ENCODE measurements at regions not wholly inside any gene's neighbourhood (a gene's known extent, or its start where the extent isn't known, plus 50 kb on each side); places are given as distances from the start of the nearest gene placed in this dataset.

DNA sequence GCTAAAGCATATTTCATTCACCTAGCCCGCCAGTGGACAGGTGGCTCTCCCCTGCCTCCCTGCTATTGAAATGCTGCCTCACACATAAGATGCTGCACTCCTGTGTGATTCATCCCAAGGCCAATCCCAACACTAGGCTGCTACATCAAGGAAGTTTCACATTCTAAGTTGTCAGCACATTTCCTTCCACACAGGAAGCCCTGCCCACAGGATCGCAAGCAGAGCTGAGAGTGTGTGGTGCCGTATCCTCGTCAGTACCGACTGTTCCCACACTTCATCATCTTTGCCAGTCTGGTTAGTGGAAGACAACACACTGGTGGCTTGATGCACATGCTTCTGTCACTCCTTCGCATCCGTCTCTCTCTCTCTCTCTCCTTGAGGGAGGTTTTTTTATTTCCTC, 194.3 kb upstream of the PPP2R2D start:
- ATAC-seq (replicated peaks), result no peak
- Mint-ChIP-seq H3K36me3 (ENCODE audit: low read depth) (no peaks in the 10 kb centered on the region), H3K9me3 (peaks cover 5% of the 10 kb centered on the region)

DNA sequence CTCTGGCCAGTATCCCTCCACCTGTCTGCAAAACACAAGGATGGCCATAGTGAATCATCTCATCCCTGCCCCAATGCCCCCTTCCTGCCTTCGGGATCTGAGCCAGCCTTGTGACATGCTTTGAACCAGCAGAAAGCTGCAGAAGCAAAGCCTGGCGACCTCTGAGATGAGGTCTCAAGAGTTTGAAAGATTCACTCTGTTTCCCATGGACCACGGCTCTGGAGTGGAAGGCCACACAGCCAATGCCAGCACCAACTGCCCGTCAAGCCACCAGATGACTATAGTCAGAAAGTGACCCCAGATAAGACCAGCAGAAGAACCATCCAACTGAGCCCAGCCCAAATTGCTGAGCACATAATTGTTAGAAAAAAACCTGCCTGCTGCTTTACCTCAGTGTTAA, 193.9 kb upstream of the PPP2R2D start:
- Mint-ChIP-seq H3K9me3 (peaks cover 5% of the 10 kb centered on the region), H3K36me3 (ENCODE audit: low read depth) (no peaks in the 10 kb centered on the region), H3K27ac (no peak overlapping the region), H3K4me3 (no peak overlapping the region), H3K27me3 (peaks cover 16% of the 10 kb centered on the region), H3K4me1 (no peaks in the 10 kb centered on the region)
- ATAC-seq (replicated peaks), result no peak

More for the DNA sequence above, 194.3 kb upstream of the PPP2R2D start:
- no peak overlapping the region for H3K4me3 Mint-ChIP-seq
- H3K27me3 Mint-ChIP-seq, result peaks cover 16% of the 10 kb centered on the region
- no peak overlapping the region for H3K27ac Mint-ChIP-seq
- H3K4me1 Mint-ChIP-seq, result no peaks in the 10 kb centered on the region

DNA sequence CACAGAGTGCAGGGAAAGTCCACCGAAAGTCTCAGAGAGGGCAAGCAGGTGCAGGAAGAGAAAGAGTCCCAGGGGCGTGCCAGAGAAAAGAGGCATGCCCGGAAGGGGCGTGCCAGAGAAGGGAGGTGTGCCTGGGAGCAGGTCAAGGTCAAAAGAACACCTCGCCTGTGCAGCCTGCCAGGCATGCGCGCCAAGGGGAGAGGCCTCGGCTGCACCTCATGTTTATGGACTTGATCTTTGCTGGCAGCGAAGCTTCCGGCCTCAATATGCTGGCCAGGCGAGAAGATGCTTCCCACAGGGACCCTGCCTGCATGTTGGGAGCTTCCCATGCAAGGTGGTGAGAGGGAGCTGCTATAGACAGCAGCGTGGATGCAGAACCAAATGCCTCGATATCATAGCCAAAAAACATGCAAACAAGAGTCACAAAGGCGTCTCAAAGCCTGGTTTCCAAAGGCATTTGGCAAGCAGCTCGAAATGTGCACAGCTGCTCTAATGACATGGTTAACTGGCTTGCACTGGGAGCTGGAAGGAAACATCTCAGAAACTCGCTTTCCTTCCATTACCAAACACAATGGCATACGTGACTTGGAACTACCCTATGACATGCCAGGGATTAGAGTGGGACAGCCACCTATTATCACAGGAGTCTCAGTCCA, 192.5 kb upstream of the PPP2R2D start:
- Mint-ChIP-seq H3K4me3 (no peak overlapping the region), H3K27me3 (peaks cover 13% of the 10 kb centered on the region), H3K36me3 (ENCODE audit: low read depth) (no peaks in the 10 kb centered on the region), H3K4me1 (no peaks in the 10 kb centered on the region), H3K27ac (no peak overlapping the region), H3K9me3 (peaks cover 5% of the 10 kb centered on the region)
- ATAC-seq (replicated peaks), result no peak

DNA sequence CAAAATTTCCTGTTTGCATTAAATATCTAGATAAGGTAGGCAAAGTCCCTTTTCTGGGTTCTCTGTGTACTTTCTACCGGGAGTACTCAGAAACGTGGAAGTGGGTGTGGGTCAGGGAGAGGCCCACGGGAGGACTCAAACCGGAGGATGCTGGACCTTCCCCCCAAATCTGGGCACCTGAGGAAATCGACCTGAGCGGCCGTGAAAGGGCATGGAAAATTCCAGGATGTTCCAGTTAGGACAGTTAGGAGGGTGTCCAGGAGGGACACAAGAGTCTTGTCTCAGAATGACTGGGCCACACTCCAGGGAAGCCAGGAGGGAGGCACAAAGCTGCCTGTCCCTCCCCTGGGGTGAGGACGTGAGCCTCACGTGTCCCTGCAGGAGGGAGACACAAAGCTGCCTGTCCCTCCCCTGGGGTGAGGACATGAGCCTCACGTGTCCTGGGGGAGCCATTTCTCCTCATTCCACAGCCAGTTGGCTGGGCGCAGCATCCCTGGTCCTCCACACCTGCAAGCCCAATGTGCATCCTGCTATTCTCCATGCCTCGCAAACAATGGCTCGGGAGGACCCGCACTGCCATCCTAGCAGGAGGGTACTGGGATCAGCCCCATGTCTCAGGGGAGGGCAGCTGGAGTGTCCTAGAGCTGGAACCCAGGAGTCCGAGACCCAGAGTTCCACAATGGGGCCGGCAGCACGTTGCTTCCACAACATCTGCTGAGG, 190.5 kb upstream of the PPP2R2D start:
- no peak for ATAC-seq (replicated peaks)
- no peak overlapping the region for H3K4me3 Mint-ChIP-seq
- H3K27ac Mint-ChIP-seq, result no peak overlapping the region
- peaks cover 9% of the 10 kb centered on the region for H3K27me3 Mint-ChIP-seq
- H3K4me1 Mint-ChIP-seq, result no peaks in the 10 kb centered on the region
- peaks cover 5% of the 10 kb centered on the region for H3K9me3 Mint-ChIP-seq
- no peaks in the 10 kb centered on the region for H3K36me3 Mint-ChIP-seq (ENCODE audit: low read depth)

DNA sequence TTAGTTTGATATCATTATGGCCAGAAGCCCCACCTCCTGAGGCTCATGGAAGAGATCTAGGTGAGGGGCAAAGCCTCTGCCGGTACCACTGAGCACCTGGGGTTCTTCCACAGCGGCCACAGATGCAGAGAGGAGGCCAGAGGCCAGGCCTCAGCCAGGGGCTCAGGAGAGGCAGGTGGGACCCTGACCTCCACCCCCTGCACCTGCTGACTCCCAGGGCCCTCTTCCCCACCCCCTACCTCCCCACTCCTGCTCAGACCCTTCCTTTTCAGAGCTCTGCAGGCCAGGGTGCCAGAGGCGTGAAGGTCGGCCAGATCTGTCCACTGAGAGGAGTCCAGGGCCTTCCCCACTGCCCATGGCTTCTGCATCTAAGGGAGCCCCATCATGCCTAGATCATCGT, 178.7 kb upstream of the PPP2R2D start:
- no peak overlapping the region for H3K27ac Mint-ChIP-seq
- no peak for ATAC-seq (replicated peaks)
- H3K27me3 Mint-ChIP-seq, result peaks cover 16% of the 10 kb centered on the region
- no peak overlapping the region for H3K4me3 Mint-ChIP-seq
- H3K36me3 Mint-ChIP-seq (ENCODE audit: low read depth), result no peaks in the 10 kb centered on the region
- H3K4me1 Mint-ChIP-seq, result no peaks in the 10 kb centered on the region
- H3K9me3 Mint-ChIP-seq, result peaks cover 10% of the 10 kb centered on the region

DNA sequence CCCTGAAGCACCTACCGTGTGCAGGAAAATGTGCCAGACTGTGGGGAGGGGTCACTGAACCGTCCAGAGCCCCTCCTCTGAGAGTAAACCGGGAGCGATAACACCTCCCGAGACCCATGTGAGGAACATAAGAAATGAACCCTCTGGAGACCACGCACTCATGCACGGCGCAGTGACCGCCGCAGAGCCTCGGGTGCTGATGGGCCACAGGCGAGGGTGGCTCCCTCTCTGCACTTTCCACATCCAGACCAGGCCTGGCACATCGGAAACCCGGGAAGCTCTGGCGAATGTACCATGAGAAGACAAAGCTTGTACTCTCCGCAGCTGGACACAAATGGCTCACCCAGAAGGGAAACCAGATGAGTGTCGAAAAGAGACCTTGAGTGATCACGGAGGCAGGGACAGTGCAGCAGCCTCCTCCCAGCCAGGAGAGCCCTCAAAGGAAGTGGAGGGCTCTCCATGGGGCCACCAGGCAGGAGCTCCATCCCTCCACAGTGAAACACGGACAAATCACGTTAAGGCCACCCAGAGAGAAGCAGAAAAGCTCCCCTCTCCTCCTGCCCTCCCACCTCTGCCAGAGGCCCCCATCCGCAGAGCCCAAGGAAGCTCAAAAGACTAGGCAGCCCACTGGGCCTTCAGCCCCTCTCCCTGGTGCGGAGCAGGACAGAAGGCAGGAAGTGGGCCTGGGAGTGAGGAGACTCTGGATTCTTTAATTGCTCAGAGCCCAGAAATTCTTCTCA, 178.1 kb upstream of the PPP2R2D start:
- no peak for ATAC-seq (replicated peaks)
- Mint-ChIP-seq H3K4me1 (no peaks in the 10 kb centered on the region), H3K27ac (no peak overlapping the region), H3K9me3 (peaks cover 10% of the 10 kb centered on the region), H3K27me3 (peaks cover 20% of the 10 kb centered on the region), H3K36me3 (ENCODE audit: low read depth) (no peaks in the 10 kb centered on the region), H3K4me3 (no peak overlapping the region)

DNA sequence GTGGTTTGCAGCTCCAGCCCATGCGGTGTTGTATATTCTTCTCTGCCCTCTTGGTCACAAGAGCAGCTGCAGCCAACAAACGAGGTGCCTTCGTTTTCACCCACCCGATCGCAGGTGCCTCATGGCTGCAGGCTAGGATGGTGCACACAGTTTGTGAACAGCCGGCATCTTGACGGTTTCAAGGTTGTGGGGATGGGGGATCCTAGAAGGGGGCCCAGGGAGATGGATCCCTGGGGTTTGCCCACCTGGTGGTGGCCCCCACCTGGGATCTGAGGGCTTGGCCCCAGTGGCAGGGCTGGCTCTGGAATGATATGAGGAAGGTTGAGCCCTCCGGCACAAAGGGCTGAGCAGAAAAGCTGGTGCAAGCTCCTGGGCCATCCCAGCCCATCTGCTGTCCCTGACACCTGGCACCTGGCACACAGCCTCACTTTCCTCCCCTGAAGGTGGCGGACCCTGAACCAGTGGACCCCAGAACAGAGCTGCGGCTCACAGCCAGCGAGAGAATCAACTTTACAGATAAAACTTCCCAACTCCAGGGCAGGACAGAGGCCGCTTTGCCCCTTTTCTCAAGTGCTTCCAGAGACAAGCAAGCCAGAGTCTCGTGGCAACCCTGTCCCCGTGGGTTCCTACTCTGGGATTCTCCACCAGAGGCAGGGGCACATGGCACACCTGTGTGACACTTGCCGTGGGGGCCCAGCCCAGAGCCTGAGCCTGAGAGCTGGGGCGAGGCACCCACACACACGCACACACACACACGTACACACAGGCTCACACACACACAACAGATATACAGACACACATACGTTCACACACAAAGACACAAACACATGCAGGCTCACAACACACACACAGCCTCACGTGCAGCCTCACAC, 177.3 kb upstream of the PPP2R2D start:
- ATAC-seq (replicated peaks), result no peak
- Mint-ChIP-seq H3K9me3 (peaks cover 7% of the 10 kb centered on the region), H3K27me3 (peaks cover 25% of the 10 kb centered on the region), H3K36me3 (ENCODE audit: low read depth) (no peaks in the 10 kb centered on the region), H3K4me3 (no peak overlapping the region), H3K4me1 (no peaks in the 10 kb centered on the region), H3K27ac (no peak overlapping the region)

DNA sequence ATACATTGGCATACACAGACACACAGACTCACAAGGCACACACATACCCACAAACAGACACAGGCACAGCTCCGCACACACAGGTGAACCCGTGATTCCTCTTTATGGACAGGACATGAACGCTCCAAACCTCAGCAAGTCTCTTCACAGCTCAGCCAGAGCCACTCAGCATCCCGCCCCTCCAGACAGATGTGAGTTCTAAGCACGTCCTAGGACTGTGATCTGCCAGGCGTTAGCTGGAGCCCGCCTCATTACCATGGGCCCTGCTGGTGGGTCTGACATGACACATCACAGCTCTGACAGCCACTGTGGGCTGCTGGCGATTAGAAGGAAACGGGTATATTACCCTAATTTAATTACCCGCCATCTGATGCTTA, 176.7 kb upstream of the PPP2R2D start:
- H3K36me3 Mint-ChIP-seq (ENCODE audit: low read depth), result no peaks in the 10 kb centered on the region
- peaks cover 25% of the 10 kb centered on the region for H3K27me3 Mint-ChIP-seq
- H3K9me3 Mint-ChIP-seq, result peaks cover 7% of the 10 kb centered on the region
- H3K4me3 Mint-ChIP-seq, result no peak overlapping the region
- no peak for ATAC-seq (replicated peaks)
- no peaks in the 10 kb centered on the region for H3K4me1 Mint-ChIP-seq
- H3K27ac Mint-ChIP-seq, result no peak overlapping the region

DNA sequence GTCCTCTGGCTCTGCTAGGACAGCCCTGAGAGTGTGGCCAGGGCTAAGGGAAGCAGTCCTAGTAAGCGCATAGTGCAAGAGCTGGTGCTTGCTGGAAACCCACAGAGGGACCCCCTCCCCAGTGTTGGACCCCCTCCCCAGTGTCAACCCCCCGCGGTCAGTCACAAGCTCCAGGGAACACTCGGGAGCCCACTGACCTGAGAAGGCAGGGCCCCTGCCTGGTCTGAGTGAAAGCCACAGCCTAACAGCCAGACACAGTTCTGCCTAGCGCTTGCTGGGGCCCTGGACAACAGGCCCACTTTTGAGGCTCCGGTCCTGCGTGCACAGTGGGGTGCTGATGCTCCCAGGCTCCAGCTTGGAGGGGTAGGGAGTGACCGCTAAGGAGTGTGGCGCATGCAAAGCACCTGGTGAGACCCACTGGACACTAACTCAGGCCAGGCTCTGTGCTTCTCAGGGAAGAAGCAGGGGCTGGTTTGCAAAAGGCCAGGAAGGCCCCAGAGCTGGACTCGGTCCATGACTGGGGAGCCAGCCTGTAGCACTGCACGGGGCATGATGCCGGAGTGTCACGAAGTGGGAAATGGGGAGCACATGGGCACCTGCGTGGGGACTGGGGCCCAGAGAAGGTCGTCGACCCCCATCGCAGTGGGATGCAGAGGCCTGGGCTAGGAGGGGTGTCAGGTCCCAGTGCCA, 175.8 kb upstream of the PPP2R2D start:
- no peaks in the 10 kb centered on the region for H3K36me3 Mint-ChIP-seq (ENCODE audit: low read depth)
- H3K27ac Mint-ChIP-seq, result no peak overlapping the region
- no peaks in the 10 kb centered on the region for H3K4me1 Mint-ChIP-seq
- H3K4me3 Mint-ChIP-seq, result no peak overlapping the region
- peaks cover 25% of the 10 kb centered on the region for H3K27me3 Mint-ChIP-seq
- peaks cover 6% of the 10 kb centered on the region for H3K9me3 Mint-ChIP-seq
- ATAC-seq (replicated peaks), result no peak

DNA sequence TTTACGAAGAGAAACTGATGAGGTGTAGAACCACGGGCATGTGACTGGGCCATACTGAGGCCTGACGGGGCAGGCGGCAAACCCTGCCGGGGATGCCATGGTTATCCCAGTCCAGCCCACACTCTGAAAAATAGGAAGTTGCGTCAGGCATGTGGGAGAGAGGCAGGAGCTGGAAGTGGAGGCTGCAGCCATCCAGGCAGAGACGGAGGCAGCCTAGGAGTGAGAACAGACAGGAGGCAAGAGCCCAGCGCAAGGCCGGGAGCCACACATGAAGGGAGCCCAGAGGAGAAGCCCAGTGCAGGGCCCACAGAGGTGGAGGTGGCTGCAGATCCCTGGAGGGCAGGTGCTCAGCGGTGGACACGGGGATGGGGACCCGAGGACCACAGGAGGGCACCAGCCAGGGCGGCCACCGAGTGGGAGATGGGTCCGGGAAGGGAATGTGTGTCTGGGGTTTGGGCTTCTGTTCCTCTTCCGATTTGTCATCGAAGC, 175.2 kb upstream of the PPP2R2D start:
- H3K27me3 Mint-ChIP-seq, result peaks cover 25% of the 10 kb centered on the region
- ATAC-seq (replicated peaks), result no peak
- no peaks in the 10 kb centered on the region for H3K4me1 Mint-ChIP-seq
- H3K36me3 Mint-ChIP-seq (ENCODE audit: low read depth), result no peaks in the 10 kb centered on the region
- no peak overlapping the region for H3K4me3 Mint-ChIP-seq
- peaks cover 4% of the 10 kb centered on the region for H3K9me3 Mint-ChIP-seq
- H3K27ac Mint-ChIP-seq, result no peak overlapping the region

DNA sequence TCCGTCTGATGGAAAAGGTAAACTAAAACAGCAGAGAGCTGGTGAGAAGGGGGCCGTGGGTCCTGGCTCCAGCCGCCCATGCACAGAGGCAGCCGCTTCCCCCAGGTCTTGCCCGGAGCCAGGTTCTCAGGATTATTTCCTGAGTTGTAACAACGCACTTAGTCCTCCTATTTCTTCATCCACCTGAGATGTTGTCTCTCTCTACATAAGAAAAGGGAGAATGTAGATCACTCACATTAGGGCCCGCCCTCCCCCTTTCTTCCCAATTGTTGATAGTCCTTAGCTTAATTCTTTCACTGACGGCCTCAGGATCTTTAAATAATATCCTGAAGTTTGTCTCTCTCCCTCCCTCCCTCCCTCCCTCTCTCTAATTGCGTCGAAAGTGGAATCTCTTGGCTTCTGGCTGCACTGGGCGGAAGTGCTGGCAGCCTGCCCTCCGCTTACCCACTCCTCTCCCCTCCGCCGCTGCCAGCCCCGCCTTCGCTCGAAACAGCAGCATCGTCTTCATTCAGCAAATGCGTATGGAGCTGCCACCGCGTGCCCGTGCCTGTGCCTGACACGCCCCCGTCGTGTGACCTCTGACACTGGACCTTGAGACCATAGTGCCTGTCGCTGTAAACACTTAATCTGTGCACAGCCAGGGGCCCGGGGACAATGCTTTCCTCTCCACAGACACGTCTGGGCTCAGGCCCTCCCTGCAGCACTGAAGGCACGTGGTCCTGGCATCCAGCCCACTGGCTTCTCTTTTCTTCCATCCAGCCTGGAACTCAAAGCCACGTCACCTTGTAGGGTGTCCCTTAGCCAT, 174.5 kb upstream of the PPP2R2D start:
- no peak for ATAC-seq (replicated peaks)
- Mint-ChIP-seq H3K27ac (no peak overlapping the region), H3K36me3 (ENCODE audit: low read depth) (no peaks in the 10 kb centered on the region), H3K27me3 (peaks cover 25% of the 10 kb centered on the region), H3K9me3 (peaks cover 4% of the 10 kb centered on the region), H3K4me1 (no peaks in the 10 kb centered on the region), H3K4me3 (no peak overlapping the region)

DNA sequence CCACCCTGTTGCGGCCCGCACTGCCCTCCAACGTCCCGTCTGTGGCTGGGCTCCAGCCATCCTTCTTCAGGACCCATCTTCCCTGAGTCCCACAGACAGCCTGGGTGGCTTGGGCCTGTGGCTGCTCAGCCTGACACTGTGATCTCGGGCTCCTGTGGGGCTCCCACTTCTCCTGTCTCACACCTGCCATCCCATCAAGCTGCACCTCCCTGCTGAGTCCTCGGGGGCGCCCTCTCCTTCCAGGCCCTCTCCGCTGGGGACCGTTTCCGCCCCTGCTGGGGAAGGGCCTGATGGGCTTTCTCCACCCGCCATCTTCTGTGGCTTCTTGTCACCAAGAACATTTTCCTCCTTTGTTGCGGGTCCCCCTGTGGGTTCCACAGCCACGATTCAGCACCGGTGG, 173.8 kb upstream of the PPP2R2D start:
- ATAC-seq (replicated peaks), result no peak

DNA sequence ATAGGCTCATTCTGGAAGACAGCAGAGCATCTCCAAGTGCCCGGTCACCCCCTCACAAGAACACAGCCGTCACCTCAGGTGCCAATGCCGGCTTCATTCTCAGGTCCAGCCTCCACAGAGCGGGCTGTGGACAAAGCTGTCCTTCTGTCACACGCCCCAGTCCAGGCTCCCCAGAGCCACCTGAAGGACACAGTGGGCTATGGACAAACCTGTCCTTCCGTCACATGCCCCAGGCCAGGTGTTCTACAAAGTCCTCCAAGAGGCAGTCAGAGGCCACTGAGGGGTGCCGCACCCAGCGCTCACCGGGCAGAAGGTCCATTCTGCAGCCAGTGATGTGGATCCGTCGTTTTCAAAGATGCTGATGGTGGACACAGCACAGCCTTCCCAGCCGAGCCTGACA, 173.2 kb upstream of the PPP2R2D start:
- no peaks in the 10 kb centered on the region for H3K4me1 Mint-ChIP-seq
- no peaks in the 10 kb centered on the region for H3K36me3 Mint-ChIP-seq (ENCODE audit: low read depth)
- no peak for ATAC-seq (replicated peaks)
- H3K27me3 Mint-ChIP-seq, result peaks cover 21% of the 10 kb centered on the region
- no peaks in the 10 kb centered on the region for H3K9me3 Mint-ChIP-seq
- no peak overlapping the region for H3K4me3 Mint-ChIP-seq
- H3K27ac Mint-ChIP-seq, result no peak overlapping the region

More for the DNA sequence above, 173.8 kb upstream of the PPP2R2D start:
- Mint-ChIP-seq H3K27ac (no peak overlapping the region), H3K9me3 (no peaks in the 10 kb centered on the region), H3K4me3 (no peak overlapping the region), H3K36me3 (ENCODE audit: low read depth) (no peaks in the 10 kb centered on the region), H3K27me3 (peaks cover 21% of the 10 kb centered on the region), H3K4me1 (no peaks in the 10 kb centered on the region)

Data from activated T-helper 17 cell treated with anti-CD3 and anti-CD28 coated beads, Interleukin-2, amount 50 U/mL, for 72 hours (primary cell).